ENCODE measurements at regions not wholly inside any gene's neighbourhood (a gene's known extent, or its start where the extent isn't known, plus 50 kb on each side); places are given as distances from the start of the nearest gene placed in this dataset.
A peak's percentile ranks its signal among the peaks of the same experiment; 100 is the strongest.

DNA sequence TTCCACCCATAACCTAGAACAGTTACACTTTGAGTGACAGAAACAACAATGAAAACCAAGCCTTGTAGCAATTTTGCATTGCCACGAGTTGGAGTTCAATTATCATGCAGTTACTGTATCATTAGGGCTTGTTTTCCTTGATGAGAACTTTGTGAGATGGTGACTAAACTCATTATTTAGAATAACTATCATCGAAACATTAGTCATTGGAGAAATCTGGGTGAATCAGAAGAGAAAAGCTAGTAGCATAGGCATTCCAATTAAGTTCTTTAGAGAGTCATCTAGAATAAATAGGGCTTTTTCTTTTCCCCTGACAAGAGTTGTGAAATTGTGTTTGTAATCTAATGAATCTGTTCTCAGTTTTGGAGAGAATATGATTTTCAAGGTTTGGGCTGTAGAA lies 122.8 kb upstream of the DOCK10 start:
- H2BK5ac ChIP-seq (ENCODE audit: insufficient read length, low read length) = no peak overlapping the region
- no peaks in the 10 kb centered on the region for H3K4me1 Mint-ChIP-seq
- H3K27ac Mint-ChIP-seq = peak overlapping the region in 1 of 3 experiments; percentile 33; a peak in 1 of 7 replicates
- H2BK120ac ChIP-seq (ENCODE audit: low read depth, low read length, poor library complexity, severe bottlenecking) = no peak overlapping the region
- no peak overlapping the region for H2BK12ac ChIP-seq (ENCODE audit: insufficient read length, low read depth, low read length)
- H3K4me2 ChIP-seq (ENCODE audit: insufficient read depth, insufficient read length, low read length) = no peak overlapping the region
- no peaks in the 10 kb centered on the region for H3K36me3 Mint-ChIP-seq (ENCODE audit: insufficient read depth in 1 of 3, low read depth in 3 of 3)
- no peaks in the 10 kb centered on the region for H3K27me3 ChIP-seq (ENCODE audit: insufficient read depth, low read length)
- no peak overlapping the region for H2AK5ac ChIP-seq (ENCODE audit: insufficient read length, low read length)
- no peak overlapping the region for H2AFZ ChIP-seq (ENCODE audit: low read length)
- no peak overlapping the region for H3K23ac ChIP-seq (ENCODE audit: insufficient read length, low read depth, low read length)
- no peaks in the 10 kb centered on the region for H4K20me1 ChIP-seq (ENCODE audit: control insufficient read depth, insufficient read depth, insufficient read length)
- no peak overlapping the region for H4K91ac ChIP-seq (ENCODE audit: insufficient read length, low read depth, low read length)
- TF ChIP-seq, protein P1, sequence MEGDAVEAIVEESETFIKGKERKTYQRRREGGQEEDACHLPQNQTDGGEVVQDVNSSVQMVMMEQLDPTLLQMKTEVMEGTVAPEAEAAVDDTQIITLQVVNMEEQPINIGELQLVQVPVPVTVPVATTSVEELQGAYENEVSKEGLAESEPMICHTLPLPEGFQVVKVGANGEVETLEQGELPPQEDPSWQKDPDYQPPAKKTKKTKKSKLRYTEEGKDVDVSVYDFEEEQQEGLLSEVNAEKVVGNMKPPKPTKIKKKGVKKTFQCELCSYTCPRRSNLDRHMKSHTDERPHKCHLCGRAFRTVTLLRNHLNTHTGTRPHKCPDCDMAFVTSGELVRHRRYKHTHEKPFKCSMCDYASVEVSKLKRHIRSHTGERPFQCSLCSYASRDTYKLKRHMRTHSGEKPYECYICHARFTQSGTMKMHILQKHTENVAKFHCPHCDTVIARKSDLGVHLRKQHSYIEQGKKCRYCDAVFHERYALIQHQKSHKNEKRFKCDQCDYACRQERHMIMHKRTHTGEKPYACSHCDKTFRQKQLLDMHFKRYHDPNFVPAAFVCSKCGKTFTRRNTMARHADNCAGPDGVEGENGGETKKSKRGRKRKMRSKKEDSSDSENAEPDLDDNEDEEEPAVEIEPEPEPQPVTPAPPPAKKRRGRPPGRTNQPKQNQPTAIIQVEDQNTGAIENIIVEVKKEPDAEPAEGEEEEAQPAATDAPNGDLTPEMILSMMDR (conservative IDR thresholded peaks at IDR 0.05) = no peak
- H3K27ac ChIP-seq (ENCODE audit: insufficient read length, low read depth, low read length) = no peak overlapping the region
- H2BK15ac ChIP-seq (ENCODE audit: low read depth, low read length) = no peak overlapping the region
- no peak overlapping the region for H3T11ph ChIP-seq (ENCODE audit: low read length)
- no peaks in the 10 kb centered on the region for H3K27me3 Mint-ChIP-seq (ENCODE audit: low read depth)
- H3K23me2 ChIP-seq (ENCODE audit: insufficient read length, low read depth, low read length, poor library complexity, severe bottlenecking) = no peaks in the 10 kb centered on the region
- no peaks in the 10 kb centered on the region for H3K9me3 Mint-ChIP-seq
- no peaks in the 10 kb centered on the region for H3K79me2 ChIP-seq (ENCODE audit: insufficient read depth, low read length)
- no peak overlapping the region for H3K4ac ChIP-seq (ENCODE audit: low read depth, low read length)
- no peak overlapping the region for H4K5ac ChIP-seq (ENCODE audit: insufficient read length, low read depth, low read length)
- no peak overlapping the region for H3K4me3 Mint-ChIP-seq
- no peak overlapping the region for H3K9ac ChIP-seq (ENCODE audit: extremely low read depth, insufficient read length, low read length)
- no peak for DNase-seq
- H3K4me1 ChIP-seq (ENCODE audit: insufficient read depth, low read length) = no peaks in the 10 kb centered on the region
- H3K18ac ChIP-seq (ENCODE audit: insufficient read length, low read depth, low read length) = no peak overlapping the region
- H4K8ac ChIP-seq (replicated peaks; ENCODE audit: insufficient read length, low read depth, low read length) = no peak overlapping the region
- H3K14ac ChIP-seq (ENCODE audit: insufficient read depth, low read length) = no peak overlapping the region
- H2BK20ac ChIP-seq (ENCODE audit: low read depth, low read length, poor library complexity, severe bottlenecking) = no peak overlapping the region
- H3K79me1 ChIP-seq (ENCODE audit: insufficient read depth, low read depth, low read length, poor library complexity, severe bottlenecking) = no peaks in the 10 kb centered on the region
- no CpG with 5 or more reads among the region's 2 CpGs for WGBS (ENCODE audit: extremely low coverage, insufficient read length, low lambda C conversion rate)
- H3K9me3 ChIP-seq (ENCODE audit: control insufficient read depth, low read depth, low read length) = no peaks in the 10 kb centered on the region
- no peak overlapping the region for H3K56ac ChIP-seq (ENCODE audit: insufficient read length, low read depth, low read length)
